NCI-H748 (cell line): ENCODE measurements at regions not wholly inside any gene's neighbourhood (a gene's known extent, or its start where the extent isn't known, plus 50 kb on each side); places are given as distances from the start of the nearest gene placed in this dataset.

Source experiments
- DNase-seq: peaks from one replicate; lab custom pipeline; 2025; ENCODE audit not compliant: unreplicated experiment; lab: John Stamatoyannopoulos, UW

DNA sequence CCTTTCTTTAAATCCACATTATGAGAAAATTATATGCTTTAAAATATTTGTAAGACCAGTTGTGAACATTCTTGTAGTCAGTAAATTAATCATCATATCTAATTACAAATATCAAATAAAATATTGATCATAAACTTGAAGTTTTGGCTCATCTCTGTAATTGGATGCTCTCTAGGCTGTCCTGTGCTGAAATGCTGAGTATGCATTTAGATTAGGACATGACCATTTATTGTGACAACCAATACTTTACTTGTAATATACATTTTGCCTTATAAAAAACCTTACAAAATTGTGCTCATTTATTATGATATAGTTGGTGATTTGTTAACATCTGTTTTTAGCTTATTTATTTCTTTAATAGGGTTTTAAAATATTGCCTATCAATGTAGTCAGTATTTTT, 116.1 kb upstream of the DOCK10 start:
- no peak for DNase-seq

DNA sequence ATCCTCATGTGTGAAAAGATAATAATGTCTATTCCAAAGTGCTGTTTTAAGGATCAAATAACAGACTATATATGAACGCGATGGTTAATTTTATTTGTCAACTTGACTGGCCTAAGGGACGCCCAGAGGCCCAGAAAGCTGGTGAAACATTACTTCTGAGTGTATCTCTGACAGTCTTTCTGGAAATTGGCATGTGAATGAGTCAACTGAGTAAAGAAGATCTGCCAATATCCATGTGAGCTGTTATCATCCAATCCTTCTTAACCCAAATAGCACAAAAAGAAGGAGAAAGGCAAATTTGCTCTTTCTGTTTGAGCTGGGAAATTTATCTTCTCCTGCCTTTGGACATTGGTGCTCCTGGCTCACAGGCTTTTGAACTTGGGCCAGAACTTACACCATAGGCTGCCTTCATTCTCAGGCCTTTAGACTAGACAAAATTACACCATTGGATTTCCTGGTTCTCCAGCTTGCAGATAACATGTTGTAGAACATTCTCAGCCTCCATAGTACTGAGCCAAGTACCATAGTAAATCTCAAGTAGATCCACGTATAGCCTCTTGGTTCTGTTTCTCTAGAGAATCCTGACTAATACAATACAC, 114.7 kb upstream of the DOCK10 start:
- DNase-seq: no peak

DNA sequence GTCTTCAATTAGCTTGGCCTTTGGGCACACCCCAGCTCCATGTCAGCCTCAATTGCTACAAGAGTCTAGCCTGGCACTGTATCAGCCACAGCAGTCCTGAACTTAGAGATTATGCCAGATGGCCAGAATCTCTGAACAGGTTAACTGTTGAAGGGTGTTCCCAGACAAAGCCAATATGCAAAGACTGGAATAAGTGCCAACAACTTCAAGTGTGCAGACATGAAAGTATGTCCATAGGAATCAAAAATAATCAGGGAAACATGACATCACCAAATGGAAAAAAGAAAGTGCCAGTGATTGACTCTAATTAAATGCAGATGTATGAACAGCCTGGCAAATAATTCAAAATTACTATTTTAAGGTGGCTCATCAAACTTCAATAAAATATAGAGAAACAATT, 98.5 kb upstream of the DOCK10 start:
- no peak for DNase-seq

DNA sequence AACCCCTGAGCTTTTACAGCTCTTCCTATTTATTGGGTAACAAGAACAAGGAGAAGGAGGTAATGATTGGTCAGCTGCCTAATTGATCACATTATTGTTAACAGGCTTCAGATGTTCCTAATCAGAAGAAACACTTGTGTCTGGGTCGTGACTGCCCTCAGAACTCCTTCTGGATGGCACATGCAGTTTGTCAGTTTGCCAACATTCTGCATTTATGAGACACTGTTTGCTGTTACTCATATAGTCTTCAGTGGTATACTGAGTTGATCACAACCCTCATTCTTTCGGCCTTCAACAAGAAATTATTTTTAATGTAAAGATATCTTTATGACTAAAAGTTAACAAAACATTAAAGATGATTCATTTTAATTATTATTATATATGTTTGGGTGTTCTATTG, 95.7 kb upstream of the DOCK10 start:
- DNase-seq: no peak

DNA sequence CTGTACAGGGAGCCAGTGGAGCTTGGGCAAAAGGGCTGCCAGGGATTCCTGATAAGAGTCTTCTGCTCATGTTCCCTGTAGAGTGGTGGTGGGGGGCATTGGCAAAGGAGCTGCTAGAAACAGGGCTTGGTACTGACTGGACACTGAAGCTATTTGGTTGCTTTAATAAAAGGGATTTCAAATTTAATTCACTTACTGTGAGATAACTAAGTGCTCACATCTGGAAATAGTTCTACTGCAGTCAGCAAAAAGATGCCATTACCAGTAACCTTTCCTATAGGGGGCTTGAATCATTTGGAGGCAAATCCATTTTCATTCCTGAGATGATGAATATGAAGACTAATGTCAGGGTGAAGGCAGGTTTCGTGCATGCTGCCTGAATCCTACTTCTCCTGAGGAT, 94.3 kb upstream of the DOCK10 start:
- no peak for DNase-seq

DNA sequence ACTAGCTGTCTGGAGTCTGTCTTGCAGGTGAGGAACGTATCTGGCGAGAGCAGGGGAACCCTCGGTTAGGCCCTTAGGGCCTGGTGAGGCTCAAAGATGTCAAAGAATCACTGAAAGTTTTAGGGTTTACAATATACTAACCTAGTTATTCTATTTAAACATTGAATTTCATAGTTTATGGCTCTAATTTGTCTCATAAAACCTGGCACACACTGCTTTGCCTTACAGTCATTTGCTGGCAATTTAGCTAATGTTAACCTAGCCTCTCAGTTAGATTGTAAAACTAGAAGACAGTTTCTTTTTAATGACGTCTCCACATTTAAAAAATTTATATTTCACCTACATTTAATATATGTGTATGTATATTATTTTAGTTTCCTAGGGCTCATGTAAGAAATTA, 89.6 kb upstream of the DOCK10 start:
- DNase-seq: no peak

DNA sequence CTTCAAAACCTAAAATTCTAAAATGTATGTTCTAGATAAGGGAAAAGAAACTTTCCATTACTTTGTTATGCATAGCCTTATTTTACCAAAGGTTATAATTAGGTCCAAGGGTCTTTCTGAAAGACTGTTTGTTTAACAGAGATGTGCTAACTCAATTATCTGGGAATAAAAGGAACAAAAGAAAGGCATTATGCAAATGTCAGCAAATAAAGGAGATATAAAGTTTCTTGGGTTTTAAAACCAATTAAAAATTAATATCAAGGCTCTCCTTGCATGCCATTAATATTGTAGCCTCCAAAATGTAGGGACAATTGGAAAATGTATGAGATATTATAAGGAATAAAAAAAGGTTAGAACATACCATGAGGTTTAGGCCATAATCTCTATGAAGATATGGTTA, 87.8 kb upstream of the DOCK10 start:
- DNase-seq: peak; percentile 53

DNA sequence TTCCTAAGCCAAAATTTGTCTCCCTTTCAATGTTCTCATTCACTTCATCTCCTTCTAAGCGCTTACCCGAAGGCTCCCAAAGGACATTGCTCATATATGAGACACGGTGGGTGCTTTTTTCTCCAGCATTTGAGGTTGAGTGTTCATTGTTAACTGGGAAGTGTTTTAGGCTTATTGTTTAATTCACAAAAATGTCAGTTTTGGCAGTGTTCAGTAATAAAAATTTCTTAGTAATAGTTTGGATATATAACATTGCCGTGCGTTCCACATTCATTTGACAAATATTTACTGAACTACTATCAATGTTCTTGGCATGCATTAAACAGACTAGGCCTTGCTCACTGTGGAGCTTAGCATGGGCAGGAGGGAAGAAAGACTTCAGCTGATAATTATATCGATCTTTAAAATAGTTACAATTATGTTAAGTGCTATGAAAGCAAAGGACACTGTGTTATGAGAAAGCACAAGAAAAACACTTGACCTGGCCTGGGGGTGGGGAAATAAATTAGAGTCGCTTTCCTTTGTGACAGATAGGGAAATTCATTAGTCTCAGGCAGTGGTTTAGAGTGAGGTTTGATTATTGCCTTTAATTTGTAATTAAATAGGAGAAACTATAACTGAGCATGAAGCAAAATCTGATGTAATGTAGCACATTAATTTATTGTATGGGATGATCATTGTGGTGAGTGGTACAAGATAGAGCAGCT, 82.2 kb upstream of the DOCK10 start:
- DNase-seq: peak; percentile 87

DNA sequence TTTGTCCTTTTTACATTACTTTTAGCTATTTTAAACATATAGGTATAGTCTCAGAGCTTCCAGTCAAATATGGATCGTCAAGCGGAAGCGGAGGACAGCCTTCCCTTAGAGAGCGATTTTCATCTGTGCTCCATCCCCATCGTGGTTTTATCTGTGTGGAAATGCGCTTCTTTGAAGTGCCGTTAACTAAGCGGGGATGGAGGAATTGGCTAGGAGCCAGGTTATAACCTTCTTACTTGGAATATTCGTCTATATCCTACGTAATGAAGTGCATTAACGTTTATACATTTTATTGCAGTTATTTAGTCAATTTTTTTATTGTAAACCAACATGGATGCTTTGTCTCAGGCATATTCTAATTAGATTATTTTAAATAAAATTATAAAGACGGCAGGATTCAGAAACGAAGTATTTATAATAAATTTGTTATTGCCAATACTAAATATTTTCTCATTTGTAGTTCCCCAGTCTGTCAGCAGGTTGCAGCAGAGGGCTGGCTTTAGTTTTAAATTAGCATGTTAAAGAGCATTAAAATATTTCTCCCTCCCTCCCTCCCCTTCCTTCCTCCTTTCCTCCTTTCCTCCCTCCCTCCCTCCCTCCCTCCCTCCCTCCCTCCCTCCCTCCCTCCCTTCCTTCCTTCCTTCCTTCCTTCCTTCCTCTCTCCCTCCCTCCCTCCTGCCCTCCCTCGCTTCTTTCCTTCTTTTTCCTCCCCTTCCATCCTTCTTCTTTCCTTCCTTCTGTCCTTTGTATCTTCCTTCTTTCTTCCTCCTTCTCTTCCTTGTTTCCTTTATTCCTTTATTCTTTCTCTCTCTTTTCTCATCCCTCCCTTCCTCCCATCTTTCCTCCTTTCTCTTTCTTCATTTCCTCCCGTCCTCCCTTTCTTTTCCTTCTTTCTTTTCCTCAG, 80.6 kb upstream of the DOCK10 start:
- DNase-seq: peak; percentile 45

DNA sequence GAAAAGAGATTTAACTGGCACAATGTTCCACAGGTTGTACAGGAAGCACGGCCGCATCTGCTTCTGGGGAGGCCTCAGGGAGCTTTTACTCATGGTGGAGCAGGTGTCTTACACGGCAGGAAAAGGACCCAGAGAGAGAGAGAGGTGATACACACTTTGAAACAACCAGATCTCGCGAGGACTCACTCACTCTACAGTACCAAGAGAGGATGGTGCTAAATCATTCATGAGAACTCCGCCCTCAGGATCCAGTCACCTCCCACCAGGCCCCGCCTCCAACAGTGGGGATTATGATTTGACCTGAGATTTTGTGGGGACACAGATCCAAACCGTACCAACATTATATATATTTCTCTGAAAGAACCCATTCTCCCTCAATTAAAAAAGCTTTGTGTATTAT, 79.7 kb upstream of the DOCK10 start:
- no peak for DNase-seq

DNA sequence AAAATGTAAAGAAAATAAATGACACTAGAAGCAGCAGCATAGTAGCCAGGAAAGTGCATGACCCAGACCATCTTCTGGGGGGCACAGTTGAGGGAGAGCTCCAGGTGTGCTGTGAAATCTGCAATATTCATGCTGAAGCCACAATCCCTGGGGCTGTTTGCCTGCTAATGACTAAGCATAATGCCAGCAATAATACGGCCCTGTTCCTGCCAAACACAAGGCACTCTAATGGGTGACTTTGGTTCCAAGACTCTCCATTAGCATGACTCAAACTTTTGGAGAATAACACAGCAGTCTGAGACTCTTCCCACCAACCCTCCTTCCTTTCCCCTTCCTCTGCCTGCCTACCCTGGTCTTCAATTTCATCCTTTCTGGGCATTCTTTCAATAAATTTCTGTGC, 77.9 kb upstream of the DOCK10 start:
- peak; percentile 52 for DNase-seq

DNA sequence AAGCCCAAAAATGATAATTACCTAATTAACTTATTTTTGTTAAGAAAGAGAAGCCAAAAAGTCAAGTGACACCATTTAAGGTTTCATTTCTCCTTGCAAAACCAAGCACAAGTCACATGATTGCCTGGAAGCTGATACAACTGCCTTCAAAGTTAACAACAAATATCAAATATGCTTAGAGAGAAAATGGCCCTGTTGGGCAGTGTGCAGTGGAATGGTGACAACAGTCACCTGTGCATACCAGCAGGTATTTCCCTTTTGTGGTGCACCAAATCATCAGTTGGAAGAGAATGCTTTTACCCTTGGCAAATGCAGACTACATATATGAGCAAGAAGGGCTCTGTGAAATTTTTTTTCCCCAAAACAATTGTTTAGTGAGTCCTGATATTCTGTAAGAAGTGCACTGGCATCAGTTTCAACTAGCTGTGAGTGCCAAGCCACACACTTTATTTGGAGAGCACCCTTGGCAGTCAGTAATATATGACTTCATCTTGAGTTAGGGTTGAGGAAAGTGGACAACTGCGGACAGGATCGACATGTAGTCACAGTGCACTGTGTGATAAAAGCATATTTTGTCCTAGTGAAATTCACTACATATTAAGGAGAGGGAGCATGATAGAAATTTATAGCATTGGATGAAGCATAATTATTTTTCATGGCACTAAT, 74.9 kb upstream of the DOCK10 start:
- DNase-seq: no peak

DNA sequence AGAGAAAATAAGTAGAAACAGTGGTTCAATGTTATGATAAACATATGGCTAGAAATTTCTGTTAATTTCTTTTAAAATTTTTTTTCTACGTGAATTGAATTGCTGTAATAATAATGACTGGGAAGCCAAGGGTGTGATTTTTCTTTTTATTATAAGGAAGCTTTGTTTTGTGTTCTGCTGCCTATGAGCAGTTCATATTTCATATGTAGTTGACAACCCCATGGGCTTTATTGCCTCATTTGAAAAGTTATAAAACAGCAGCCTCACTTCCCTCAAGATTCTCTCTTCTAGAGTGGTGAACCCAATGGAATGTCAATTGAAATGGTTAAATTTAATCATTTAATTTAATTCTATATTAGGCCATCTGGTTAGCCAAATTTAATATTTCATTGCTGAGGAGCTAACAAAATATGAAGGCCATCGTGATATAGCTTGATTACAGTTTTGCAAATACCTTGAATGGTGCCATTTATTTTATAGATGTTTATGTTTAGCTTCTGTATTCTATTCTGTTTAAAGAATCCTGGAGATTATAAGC, 72.6 kb upstream of the DOCK10 start:
- no peak for DNase-seq

DNA sequence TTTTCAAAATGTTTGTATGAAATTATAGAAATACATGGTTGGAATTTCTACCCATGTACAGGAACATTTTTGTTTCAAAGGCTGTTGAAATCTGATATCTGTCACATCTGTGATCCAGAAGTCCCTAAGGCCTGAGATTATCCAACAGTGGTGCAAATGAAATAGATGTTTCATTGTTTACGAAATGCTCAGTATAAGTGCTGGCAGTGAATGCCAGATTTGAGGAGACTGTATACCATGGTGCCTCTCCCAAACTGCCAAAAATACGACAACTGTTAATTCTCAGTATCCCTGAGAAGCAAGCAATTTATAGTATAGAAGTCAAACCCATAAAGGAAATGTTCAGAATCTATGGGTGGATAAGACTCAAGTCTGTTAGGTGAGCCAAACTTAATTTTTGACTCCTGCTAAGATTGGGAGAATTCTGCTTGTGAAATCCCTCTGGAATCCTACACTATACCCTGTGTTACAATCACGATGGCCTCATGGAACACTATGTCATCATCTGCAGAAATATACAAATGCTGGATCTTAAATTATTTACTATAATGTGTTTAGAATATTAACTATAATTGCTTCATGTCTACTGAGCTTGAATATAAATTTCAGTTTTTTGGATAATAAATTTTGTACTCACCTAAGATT, 71.2 kb upstream of the DOCK10 start:
- peak; percentile 12 for DNase-seq

DNA sequence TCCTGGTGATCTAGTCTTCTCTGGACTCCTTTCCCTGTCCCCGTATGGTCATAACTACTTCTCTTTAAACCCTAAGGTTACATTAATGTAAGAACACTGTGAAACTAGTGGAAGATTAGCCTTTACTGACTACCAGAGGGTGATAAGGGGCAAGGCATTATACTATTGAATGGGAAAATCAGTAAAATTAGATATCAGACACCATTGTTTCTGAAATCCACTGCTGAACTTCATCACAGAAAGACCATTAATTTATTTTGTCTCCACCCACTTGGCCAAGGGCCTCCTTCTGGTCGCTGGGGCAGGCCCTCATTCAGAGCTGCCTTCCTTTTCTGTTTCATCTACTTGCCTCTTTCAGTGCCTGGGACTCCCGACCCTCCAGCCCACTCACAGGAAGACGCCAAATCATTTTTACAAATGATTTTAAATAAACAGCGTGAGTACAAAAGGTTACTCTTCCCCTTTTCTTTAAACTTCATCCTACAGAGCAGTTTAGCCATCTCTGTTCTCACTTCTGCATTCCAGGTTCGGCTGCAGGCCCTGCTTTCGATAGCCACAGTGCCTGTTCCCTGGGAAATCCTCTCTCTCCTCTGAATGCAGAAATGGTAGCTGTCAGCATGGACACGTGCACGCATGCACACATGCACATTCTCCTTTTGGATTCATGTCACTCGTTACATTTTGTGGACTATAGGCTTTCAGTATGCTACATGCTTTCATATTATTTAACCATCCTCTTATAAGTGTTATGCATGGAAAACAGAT, 70.3 kb upstream of the DOCK10 start:
- DNase-seq: no peak

DNA sequence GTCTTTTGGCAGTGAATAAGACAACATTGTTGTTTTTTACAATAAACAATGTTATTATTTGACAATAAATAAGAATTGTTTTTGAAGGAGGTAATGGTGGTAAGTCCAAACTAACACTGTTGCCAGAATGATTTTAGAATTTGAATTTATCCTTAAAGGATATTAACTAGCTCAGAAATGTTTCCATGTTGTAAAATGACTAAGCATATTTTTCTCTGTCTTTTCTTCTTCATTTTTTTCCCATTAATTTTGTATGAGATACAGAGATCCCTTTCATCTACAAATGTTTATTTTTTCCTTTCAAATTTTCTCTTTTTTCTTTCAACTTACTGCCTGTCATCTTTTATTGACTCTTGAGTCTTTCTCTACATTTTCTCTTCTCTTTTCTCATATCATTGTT, 66.5 kb upstream of the DOCK10 start:
- no peak for DNase-seq

DNA sequence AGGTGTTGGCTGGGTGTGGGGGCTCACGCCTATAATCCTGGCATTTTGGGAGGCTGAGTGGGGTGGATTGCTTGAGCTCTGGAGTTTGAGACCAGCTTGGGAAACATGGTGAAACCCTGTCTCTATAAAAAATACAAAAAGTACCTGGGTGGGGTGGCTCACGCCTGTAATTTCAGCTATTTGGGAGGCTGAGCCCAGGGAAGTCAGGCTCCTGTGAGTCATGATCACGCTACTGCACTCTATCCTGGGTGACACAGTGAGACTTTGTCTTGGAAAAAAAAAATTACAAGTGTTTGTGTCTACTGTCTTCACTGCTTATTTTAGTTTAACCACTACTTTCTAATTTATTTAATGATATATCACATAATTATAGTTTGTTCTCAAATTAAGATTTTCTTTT, 62.7 kb upstream of the DOCK10 start:
- DNase-seq: no peak

DNA sequence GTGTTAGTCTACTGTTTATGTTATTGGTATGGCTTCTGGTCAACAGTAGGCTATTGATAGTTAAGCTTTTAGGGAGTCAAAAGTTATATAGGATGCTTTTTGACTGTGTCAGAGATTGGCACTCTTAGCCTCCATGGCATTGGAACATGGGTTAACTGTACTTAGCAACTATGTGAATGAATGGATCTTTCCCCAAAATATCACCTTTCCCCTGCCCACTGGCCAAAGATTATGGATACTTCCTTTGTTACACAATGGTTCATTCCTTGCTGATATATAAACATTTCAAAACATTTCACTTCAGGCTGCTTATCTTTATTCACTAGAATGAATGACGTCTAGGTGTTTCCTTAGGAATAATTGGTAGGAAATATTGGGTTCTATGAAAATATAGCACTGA, 62.1 kb upstream of the DOCK10 start:
- DNase-seq: no peak

DNA sequence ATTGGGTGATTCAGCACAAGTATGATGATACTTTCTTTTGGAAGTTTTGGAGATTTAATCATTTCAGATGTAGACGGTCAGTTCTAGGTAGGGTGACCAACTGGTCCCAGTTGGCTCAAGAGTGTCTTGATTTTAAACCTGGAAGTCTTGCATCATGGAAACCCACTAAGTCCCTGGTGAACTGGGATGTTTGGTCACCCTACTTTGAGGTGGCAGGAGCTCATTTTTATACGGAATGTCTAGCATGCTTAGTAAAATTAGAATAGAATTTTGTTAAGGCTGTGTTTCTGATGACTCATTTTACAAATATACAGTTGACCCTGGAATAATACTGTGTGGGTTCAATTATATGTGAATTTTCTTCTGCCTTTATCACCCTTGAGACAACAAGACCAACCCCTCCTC, 61.5 kb upstream of the DOCK10 start:
- DNase-seq: no peak

DNA sequence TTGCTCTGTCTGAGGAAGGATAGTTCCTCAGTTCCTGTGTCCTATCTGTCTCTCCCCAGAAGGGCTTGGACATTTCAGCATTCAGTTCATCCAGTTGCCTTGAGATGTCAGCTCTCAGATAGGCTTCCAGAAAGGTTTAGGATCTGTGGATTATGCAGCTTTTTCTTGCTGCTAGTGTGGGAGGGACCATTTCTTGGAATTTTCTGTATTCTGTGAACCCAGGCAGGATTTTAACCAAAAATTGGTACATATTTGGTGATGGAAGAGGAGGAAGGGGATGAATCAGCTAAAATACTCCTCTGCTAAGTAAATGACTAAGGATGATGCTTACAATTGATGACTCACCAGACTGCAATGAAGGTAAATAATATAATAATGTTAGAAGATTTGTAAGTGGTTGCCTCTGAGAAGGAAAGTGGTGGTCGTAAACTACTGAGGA, 58.6 kb upstream of the DOCK10 start:
- no peak for DNase-seq
